ENCODE measurements at regions not wholly inside any gene's neighbourhood (a gene's known extent, or its start where the extent isn't known, plus 50 kb on each side); places are given as distances from the start of the nearest gene placed in this dataset.

DNA sequence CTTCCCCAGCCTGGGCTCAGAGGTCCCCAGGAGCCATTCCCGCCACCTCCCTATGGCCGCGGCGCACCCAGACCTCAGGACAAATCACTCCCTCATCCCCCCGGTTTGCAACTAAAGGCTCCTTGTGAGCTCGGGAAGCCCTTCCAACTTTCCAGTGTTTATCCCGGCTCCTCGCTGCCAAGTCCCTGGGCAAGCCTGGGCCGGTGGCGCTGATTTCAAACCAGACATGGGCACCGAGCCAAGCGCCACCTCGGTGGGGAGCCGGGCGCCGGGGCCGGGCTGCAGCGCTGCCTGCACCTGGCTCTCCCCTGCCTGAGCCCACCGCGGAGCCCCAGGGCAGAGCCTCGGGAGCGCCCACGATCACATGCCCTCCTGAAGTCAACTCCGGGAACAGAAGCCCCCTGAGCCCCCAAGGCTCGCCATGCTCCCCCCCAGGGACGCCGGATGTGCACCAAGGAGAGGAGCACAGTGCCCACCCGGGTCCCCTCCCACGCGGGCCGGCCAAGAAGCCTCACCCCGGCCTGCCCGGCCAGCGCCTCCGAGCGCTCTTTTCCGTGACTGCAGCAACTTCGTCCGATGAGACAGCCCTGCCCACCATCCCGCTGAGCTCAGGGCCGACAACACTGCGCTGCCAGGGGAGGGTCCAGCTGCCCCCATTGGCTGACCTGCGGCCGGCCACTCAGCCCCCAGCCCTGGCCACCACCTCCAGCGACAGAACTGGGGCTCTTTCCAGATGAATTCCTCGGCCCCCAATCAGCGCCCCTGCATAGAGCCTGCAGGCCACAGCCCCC is 50.0 kb downstream of the NCOR2 start:
- no peak for DNase-seq (ENCODE audit: low read depth)

DNA sequence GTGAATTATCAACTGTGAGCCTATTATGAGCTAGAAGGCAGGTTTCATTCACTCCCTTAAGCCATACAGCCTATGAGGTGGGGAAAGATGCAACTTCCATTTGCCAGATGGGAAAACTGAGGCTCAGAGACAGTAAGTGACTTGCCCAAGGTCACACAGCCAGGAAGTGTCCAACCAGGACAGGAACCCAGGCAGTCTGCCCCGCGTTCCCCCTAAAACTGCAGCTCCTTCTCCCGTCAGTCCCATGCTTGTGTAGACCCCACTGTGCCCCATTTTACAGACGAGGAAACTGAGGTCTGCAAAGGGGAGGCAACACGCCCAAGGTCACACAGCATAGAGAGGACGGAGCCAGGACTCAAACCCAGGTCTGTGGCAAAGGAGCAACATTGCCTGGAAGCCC is 50.6 kb downstream of the NCOR2 start:
- no peak for DNase-seq (ENCODE audit: low read depth)

DNA sequence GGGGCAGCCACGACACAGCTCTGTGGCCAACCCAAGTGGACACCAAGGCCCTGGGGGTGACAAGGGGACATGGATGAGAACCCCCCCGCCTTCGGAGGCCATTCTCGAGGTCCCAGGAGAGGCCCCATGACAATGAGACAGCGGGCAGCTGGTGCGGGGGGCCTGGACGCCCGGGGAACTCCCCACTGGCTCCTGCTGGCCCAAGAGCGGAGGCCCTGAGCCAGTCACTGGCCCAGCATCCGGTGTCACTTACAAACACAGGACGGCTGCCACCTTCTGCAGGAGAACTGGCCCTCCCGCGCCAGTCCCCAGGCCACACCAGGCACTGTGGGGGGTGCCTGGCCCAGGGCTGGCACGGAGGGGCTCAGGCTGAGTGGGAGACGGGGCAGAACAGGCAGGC is 51.4 kb downstream of the NCOR2 start:
- DNase-seq (ENCODE audit: low read depth) = no peak

DNA sequence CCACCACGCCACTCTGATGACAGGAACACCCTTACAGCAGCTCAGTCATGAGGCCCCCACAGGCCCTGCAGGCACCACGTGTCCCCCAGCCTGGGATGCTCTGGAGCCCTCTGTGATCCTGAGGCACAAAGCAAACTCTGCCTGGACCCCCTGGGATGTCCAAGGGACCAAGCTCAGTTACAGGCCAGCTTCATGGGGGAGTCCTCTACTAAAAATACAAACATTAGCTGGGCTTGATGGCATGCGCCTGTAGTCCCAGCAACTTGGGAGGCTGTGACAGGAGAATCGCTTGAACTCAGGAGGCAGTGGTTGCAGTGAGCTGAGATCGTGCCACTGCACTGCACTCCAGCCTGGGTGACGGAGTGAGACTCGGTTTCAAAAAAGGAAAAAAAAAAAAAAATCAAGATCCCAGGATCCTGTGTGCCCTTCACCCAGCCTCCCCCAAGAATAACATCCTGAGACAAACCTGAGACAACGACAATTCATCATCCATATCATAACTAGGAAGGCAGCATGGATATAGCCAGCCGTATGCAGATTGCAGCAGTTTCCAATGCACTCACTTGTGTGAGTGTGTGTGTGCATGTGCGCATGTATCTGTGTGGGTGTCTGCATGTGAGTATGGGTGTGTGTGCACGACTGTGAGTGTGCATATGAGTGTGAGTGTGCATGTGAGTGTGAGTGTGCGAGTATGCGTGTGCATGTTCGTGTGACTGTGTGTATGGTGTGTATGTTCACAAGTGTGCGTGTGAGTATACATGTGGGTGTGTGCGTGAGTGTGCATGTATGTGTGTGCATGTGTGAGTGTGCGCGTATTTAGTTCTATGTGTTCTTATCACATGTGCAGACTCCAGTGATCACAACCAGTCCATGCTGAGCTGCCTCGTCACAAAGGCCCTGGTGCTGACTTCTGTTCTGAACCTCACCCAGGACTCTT is 52.1 kb downstream of the NCOR2 start:
- DNase-seq (ENCODE audit: low read depth) = no peak

DNA sequence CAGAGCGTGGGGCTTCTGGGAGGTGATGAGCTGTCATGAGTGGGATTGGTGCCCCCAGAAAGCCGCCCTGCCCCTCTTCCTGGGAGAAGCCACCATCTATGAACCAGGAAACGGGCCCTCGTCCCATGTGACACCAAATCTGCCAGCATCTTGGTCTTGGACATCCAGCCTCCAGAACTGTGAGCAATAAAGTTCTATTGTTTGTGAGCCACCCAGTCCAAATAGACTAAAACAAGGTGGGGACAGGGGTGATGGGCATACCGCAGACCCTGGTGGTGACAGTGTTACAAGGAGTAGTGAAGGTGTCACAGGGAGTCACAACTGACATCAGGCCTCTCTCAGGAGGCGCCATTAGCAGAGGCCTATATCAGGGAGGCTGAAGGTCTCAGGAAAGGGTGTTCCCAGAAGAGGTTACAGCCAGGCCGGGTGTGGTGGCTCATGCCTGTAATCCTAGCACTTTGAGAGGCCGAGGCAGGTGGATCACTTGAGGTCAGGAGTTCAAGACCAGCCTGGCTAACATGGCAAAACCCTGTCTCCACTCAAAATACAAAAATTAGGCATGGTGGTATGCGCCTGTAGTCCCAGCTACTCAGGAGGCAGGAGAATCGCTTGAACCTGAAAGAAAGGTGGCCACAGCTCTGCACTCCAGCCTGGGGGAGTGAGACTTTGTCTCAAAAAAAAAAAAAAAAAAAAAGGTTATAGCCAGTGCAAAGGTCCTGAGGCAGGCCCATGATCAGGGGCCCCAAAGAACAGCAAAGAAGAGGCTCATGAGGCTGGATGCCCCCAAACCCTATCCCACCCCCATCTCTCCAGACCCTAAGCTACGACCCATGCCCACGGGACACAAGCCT is 53.0 kb downstream of the NCOR2 start:
- no peak for DNase-seq (ENCODE audit: low read depth)

DNA sequence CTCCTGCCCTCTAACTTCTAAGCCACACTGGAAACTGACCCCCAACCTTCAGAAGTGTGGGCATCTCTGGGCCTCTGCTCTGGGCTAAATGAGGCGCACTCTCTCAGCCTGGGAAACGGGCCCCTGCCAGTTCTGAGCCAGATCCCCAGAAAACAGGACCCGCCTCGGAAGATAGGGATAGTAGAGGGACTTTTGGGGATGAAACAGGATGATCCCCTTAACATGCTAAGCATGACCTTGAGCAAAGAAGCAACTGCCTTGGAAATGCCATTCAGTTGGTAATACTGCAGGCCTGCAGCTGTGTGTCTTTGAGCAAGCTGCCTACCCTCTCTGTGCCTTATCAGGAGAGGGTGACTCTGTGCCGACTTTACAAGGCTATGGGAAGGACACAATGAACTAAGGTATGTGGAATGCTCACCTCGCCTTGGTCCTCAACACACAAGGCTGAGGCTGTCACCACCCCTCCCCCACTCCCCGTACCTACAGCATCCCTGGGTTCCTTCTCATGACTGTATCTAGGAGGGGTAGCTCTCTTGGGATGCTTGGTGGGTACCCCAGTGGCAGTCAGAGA is 54.0 kb downstream of the NCOR2 start:
- DNase-seq (ENCODE audit: low read depth) = no peak

DNA sequence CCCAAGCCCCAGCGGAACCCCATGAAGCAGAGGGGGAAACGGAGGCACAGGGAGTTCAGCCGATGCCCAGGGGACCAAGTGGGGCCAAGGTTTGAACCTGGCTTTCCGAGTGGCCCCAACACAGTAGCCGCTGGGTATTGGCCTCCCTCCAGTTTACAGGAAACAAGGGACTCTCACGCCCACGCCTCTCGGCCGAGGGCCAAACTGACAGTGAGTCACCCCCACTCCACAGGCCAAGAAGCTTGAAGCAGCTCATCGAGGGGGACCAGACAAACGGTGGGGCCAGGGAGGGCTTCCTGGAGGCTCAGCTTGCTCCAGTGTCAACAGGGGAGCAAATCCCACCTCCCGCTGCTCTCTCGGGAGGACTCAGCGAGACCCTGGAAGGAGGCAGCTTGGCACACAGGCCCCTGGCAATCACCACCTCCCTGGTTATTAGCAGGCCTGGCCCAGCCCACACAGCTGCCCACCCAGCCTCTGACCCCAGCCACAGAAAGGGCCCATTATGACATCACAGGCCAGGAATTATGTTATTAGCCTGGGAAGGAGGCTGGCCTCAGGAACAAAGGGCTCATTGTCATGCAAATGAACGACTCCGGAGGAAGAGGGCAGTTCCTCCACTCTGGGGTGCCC is 54.6 kb downstream of the NCOR2 start:
- no peak for DNase-seq (ENCODE audit: low read depth)

DNA sequence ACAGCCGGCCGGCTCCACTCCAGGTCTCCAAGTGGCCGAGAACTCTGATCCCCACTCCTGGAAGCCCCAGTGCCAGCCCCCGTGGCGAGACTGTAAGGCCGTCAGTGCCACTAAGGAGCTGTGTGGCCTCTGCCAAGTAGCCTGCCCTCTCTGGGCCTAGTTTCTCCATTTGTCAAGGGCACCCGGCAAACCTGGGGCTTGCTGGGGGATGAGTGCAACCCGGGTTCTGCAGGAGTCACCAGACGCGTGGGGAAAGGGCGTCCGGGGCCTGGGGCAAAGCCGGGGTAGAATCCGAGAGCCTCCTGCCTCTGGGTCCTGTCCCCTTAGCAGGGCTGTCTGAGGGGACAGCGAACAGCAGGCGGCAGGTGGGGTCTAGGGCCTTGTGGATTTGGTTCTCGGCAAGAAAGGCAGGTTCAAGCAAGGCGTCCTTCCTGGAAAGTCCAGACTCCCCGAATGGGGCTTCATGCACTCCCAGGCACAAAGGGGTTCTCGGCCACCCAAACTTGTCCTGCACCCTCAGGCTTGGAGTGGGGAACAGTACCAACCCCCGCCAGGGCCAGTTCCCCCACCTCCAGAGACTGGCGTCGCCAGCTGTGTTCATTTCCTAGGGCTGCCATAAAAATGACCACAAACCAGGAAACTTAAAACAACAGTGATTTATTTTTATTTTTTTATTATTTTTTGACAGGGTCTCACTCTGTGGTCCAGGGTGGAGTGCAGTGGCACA is 56.0 kb downstream of the NCOR2 start:
- no peak for DNase-seq (ENCODE audit: low read depth)

DNA sequence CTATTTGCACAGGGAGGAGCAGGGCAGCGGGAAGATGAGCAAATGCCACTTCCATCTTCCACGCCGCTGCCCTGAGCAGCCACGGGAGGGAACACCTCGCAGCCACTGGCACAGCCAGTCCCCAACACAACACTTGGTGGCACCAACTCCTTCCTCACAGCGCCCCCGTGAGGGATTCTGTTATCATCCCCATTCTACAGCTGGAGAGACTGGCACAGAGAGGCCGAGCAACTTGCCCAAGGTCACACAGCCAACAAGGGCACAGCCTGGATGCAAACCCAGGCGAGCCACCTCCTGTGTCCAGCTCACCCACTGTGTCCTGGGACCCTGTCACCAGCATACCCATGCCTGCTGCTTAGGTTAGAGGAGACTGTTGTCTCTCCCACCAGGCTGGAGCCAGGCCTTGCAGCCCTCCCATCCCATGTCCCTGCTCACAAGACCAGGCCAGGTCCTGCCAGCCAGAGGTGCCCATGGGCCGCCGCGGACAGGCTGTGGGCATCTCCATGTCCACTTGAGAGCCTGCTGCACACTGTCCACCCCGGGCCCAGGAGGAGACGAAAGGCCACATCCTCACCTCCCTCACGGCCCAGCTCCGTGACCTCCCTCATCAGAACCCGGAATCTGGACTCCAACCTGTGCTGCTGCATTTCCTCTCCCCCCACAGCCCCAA is 57.0 kb downstream of the NCOR2 start:
- no peak for DNase-seq (ENCODE audit: low read depth)

DNA sequence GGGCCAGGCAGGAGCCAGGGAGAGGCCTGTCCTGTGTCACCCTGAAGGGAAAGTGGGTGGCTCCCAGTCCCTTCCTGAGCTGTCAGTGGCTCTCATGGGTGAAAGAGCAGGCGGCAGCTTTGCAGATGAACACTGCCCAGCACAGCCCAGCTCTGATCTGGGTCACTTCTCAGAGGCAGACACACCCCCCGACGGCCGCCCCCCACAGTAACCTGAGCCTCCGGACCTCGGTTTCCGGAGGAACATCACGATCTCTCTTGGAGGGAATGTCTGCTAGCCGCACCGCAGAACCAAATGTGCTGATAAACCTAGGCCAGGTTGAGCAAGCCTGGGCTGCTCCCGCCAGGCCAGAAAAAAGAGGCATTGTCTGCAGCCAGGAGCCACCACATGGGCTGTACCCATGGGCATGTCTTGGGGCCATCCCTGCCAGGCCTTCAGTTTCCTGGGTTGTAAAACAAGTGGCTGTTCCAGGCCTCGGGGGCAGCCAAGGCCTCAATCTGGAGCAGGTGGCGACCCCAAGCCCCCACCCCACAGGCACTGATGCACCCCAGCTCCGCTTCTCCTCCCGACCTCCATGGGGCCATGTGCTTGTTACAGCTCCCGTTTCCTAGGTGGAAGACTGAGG is 57.6 kb downstream of the NCOR2 start:
- DNase-seq (ENCODE audit: low read depth) = no peak

DNA sequence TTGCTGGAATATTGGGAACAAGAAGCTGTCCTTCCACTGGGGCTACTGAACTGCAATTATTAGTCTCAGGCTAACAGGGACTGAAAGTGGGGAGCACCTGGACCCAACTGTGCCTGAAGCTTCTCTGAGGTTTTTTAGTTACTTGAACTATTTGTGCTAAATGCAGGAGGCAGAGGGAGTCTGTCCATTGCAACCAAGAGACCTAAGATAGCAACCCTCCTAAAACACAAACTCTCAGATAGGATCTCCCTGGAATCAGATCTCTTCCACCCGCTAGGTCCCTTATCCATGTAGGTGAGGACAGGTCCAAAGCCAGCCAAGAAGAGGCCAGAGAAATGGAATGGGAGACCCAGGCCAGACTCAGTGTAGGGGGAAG is 58.1 kb downstream of the NCOR2 start:
- no peak for DNase-seq (ENCODE audit: low read depth)

DNA sequence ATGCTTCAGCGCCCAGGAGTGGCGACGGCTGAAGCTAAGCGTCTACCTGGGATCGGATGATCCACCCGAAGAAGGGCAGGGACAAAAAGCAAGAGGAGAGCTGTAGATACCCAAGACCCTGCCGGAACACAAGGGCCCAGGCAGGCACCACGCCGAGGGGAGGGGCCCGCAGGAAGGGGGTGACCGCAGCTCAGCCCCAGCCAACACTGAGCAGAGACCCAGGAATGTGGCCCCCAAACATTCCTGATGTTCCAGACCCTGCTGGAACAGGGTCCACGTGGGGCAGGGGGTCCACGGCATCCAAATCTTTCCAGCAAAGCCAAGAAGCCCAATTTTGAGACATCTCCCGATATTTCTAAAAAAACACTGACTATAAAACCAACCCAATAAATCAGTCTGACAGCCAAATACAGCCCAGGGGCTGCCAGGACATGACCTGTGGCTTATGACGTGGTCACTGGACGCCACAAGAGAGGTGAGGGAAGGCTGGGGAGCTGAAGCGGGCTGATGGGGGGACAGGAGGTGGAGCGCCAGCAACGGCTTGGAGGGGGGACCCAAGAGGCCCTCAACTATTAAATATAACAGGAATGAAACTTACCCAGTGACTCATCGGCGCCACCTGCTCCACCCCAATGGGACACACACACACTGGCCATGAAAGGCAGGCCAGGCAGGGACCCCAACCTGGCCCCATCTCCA is 58.9 kb downstream of the NCOR2 start:
- DNase-seq (ENCODE audit: low read depth) = no peak

DNA sequence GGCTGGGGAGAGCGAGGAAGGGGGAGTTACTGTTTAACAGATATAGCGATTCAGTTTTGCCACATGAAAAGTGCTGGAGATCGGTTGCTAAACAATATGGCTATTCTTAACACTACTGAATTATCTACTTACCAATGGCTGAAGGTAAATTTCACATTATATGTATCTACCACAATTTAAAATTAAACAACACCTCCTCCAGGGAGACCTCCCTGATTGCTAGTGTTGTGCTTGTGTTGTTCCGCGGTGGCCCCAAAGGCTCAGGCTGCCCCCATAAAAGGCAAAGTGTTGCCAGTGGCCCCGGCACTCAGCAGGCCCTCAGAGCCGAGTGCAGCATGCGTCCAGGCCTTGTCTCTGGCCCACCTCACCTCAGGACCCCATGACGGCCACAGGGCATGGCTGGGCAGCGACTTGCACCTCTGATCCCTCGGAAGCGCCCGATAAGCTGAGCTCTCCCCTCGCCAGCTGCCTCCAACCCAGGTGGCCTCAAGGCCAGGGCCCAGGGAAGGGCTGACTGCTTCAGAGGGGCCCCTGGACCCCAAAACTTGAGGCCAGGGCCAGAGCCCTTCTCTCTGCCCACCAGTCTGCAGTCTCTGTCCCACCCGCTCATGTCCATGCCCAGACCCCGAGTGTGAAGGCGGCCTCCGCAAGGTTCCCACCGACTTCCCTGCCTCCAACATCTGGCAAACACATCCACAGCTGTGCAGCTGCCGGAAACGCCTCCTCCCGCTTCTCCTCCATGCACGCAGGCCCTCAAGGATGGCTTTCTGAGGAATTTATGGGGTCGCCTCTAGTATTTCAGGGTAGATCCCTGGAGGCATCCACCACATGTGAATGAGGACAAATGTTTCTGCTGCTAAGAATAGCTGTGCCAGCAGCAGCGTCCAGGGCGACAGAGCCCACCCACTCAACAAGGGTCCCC is 60.0 kb downstream of the NCOR2 start:
- no peak for DNase-seq (ENCODE audit: low read depth)

DNA sequence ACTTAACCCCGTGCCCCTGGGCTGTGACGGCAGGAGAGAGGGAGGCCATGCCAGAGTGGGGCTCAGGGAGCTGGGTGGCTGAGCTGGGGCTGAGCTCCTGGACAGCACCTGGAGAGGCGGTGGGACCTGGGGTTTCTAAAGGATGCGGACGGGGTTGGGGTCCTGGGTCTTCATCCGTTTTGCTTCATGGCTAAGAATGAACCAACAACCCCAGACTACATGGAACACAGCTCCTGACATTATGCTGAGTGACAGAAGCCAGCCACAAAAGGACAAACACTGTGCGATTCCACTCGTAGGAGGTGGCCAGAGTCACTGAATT is 60.6 kb downstream of the NCOR2 start:
- no peak for DNase-seq (ENCODE audit: low read depth)

DNA sequence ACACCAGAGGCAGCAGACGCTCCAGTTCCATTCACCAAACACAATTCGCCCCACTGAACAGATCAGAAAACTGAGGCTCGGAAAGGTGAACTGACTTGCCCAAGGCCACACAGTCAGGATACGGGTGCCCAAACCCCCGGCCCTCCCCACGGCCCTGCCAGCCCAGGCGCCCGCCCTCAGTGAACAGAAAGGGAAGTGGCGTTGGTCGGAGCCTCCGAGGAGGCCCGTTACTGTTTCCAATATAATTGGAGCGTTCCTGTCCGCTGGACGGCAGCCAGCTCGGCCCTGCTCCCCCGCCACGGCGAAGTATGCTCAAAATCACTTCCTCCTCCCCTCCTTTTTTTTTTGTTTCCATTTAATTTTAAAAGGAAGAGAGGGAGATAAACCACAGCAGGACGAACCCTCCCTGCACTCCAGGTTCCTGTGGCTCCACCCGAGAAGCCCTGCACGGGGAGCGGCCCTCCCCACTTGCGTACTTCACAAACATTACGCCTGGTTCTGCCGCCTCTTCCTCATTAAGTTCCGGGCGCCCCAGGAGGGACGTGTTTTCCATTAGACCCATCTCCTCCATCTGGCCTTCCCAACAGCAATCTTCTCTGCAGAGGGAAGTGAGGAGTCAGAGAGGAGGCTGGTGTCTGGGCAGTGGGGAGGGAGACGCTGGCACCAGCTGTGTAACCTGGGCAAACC is 61.1 kb downstream of the NCOR2 start:
- no peak for DNase-seq (ENCODE audit: low read depth)

DNA sequence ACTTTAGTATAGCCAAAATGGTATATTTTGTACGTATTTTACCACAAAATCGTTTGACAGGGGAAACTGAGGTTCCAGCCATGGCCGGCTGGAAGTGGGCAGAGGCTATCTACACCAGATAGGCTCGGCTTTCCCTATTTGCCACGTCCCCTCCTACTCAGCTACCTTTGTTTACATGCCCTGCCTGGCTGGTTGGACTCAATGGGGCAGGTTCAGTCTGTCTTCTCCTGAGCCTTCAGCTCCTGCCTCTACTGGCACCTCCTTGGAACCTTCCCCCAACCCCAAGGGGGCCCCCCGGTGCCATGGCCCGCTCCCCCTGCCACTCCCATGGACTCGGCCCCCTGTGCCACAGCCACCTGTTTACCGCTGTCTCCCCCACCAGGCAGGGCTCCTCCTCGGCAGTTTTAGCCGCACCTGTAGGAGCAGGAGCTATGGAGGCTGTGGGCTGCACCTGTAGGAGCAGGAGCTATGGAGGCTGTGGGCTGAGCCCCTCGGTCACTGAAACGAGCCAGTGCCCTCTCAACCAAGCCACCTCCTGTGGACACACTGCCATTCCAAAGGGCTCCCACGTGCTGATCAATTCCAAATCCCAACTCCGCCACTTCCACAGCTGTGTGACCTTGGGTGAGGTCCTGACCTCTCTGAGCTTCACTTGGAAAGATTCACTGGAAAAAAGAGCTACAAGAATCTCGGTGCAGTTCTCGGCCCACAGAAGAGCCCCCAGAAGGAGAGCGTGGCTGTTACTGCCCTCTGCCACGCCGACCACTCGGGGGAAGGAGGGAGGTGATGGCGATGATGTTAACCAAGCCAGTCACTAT is 62.2 kb downstream of the NCOR2 start:
- no peak for DNase-seq (ENCODE audit: low read depth)
